GM12878 (cell line): ENCODE measurements at regions not wholly inside any gene's neighbourhood (a gene's known extent, or its start where the extent isn't known, plus 50 kb on each side); places are given as distances from the start of the nearest gene placed in this dataset.

Experiments
- BCL11A ChIP-seq: IDR thresholded peaks from 2 replicates; pipeline ENCODE4 v1.6.1; 2011; ENCODE audit warnings: low read depth, low read length
- BRCA1 ChIP-seq: IDR thresholded peaks from 2 replicates; pipeline ENCODE4 v1.6.1; 2011; ENCODE audit warnings: low read depth, low read length, improper control_type of control experiment
- CTCF ChIP-seq, 3 experiments: IDR thresholded peaks in 2 of 3; conservative IDR thresholded peaks in 1 of 3; 2 replicates each; pipeline ENCODE4 v1.5.1; 2011; ENCODE audit warnings: low read depth in 3 of 3, low read length in 3 of 3, mild to moderate bottlenecking in 3 of 3, control low read depth in 2 of 3, moderate library complexity in 2 of 3, inconsistent platforms in 1 of 3, mixed read lengths in 1 of 3; ENCODE audit not compliant: control insufficient read depth in 2 of 3, insufficient read depth in 1 of 3; ENCODE audit errors: extremely low read depth in 1 of 3
- EP300 ChIP-seq, 2 experiments: fragments of 150-350 bp in 1 of 2; IDR thresholded peaks; 2 replicates each; pipeline ENCODE4 v1.6.1; 2011 to 2012; ENCODE audit warnings: low read depth in 2 of 2, low read length in 2 of 2, borderline replicate concordance in 1 of 2, improper control_type of control experiment in 1 of 2, inconsistent platforms in 1 of 2; ENCODE audit not compliant: control insufficient read depth in 1 of 2
- MAX ChIP-seq: IDR thresholded peaks from 2 replicates; pipeline ENCODE4 v1.6.1; 2012; ENCODE audit warnings: low read depth, low read length, improper control_type of control experiment
- PAX8 ChIP-seq: fragments of 450-650 bp; IDR thresholded peaks from 2 replicates; pipeline ENCODE4 v1.6.1; 2017; ENCODE audit warnings: mild to moderate bottlenecking, moderate library complexity
- POLR2AphosphoS2 ChIP-seq: IDR thresholded peaks from 2 replicates; pipeline ENCODE4 v1.6.1; 2011; ENCODE audit warnings: low read depth, mild to moderate bottlenecking, low read length, improper control_type of control experiment, moderate library complexity
- RFX5 ChIP-seq: IDR thresholded peaks from 2 replicates; pipeline ENCODE4 v1.6.1; 2011; ENCODE audit warnings: low read depth, low read length, improper control_type of control experiment
- USF1 ChIP-seq: IDR thresholded peaks from 2 replicates; pipeline ENCODE4 v1.6.1; 2011; ENCODE audit warnings: borderline replicate concordance, low read depth, mild to moderate bottlenecking, moderate library complexity, mixed read lengths, low read length; ENCODE audit not compliant: insufficient read depth; ENCODE audit errors: extremely low read length
- ZNF384 ChIP-seq: IDR thresholded peaks from 2 replicates; pipeline ENCODE4 v1.6.1; 2012; ENCODE audit warnings: low read depth, mild to moderate bottlenecking, low read length, improper control_type of control experiment, borderline replicate concordance

GRCh38 chr3:159917141-159917540 lies 71.5 kb upstream of the IL12A start:
- TF ChIP-seq PAX8 (no peak), USF1 (no peak), ZNF384 (no peak), POLR2AphosphoS2 (no peak), CTCF (IDR thresholded peaks at IDR 0.05 in 2 of 3, conservative IDR thresholded peaks at IDR 0.05 in 1 of 3; ENCODE audit: control insufficient read depth in 2 of 3, extremely low read depth in 1 of 3, insufficient read depth in 1 of 3, low read depth in 3 of 3, low read length in 3 of 3) (no peak), RFX5 (no peak), BCL11A (no peak), MAX (no peak), EP300 (IDR thresholded peaks at IDR 0.05; ENCODE audit: borderline replicate concordance in 1 of 2, control insufficient read depth in 1 of 2, low read depth in 2 of 2, low read length in 2 of 2) (no peak), BRCA1 (no peak)
